Coronary artery (tissue), 2 donors: ENCODE measurements at regions not wholly inside any gene's neighbourhood (a gene's known extent, or its start where the extent isn't known, plus 50 kb on each side); places are given as distances from the start of the nearest gene placed in this dataset.

Experiments used
- DNase-seq: peaks from one replicate; pipeline ENCODE4 v3.0.0-alpha.2; 2017; ENCODE audit warnings: low spot score
- H3K27ac ChIP-seq, 2 donors: fragments of 200-600 bp; sonication (generic); one replicate each; pipeline ENCODE4 v1.5.1; 2016 to 2019
- H3K4me3 ChIP-seq: fragments of 200-600 bp; sonication (generic); 2 replicates; pipeline ENCODE4 v1.5.1; 2016; ENCODE audit warnings: mild to moderate bottlenecking, moderate library complexity
- TF ChIP-seq, protein P1 (sequence below): fragments of 200-600 bp; sonication (generic); IDR thresholded peaks from one replicate; pipeline ENCODE4 v1.5.1; 2019; ENCODE audit warnings: antibody characterized with exemption

DNA sequence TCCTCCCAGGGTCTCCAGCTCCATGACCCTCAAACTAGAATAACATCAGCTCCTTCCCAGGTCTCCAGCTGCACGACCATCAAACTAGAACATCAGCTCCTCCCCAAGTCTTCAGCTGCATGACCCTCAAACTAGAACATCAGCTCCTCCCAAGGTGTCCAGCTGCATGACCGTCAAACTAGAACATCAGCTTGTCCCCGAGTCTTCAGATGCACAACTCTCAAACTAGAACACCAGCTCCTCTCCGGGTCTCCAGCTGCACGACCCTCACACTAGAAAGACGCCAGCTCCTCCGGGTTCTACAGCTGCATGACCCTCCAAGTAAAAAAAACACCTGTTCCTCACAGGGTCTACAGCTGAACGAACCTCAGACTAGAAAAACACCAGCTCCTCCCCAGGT, 312.9 kb upstream of the TFPI start:
- DNase-seq: peak; percentile 65
- TF ChIP-seq, protein P1, sequence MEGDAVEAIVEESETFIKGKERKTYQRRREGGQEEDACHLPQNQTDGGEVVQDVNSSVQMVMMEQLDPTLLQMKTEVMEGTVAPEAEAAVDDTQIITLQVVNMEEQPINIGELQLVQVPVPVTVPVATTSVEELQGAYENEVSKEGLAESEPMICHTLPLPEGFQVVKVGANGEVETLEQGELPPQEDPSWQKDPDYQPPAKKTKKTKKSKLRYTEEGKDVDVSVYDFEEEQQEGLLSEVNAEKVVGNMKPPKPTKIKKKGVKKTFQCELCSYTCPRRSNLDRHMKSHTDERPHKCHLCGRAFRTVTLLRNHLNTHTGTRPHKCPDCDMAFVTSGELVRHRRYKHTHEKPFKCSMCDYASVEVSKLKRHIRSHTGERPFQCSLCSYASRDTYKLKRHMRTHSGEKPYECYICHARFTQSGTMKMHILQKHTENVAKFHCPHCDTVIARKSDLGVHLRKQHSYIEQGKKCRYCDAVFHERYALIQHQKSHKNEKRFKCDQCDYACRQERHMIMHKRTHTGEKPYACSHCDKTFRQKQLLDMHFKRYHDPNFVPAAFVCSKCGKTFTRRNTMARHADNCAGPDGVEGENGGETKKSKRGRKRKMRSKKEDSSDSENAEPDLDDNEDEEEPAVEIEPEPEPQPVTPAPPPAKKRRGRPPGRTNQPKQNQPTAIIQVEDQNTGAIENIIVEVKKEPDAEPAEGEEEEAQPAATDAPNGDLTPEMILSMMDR: no peak
- Histone ChIP-seq H3K27ac (no peak overlapping the region), H3K4me3 (no peak overlapping the region)

DNA sequence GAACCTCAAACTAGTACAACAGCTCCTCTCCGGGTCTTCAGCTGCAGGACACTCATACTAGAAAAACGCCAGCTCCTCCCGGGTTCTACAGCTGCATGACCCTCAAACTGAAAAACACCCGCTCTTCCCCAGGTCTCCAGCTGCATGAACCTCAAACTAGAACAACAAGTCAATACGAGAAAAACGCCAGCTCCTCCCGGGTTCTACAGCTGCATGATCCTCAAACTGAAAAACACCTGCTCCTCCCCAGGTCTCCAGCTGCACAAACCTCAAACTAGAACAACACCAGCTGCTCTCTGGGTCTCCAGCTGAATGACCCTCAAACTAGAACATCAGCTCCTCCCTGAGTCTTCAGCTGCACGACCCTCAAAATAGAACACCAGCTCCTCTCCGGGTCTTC, 315.0 kb upstream of the TFPI start:
- no peak for DNase-seq
- TF ChIP-seq, protein P1: no peak
- Histone ChIP-seq H3K4me3 (no peak overlapping the region), H3K27ac (no peak overlapping the region)

DNA sequence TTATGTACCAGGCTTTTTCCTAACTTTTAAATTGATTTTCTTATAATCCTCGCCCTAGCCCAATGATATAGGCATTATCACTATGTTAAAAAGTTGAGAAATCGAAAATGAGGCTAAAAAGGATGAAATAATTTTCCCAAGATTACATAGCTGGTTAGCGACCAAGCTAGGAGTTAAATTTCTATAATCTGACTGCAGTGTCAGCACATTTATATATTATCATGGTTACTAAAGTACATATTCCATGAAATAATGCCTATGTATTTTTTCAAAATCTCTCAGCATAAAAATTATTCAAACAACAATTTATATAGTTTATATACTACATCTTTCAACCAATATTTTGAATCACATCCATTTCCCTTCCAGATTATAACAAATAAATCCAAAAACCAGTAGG, 317.3 kb upstream of the TFPI start:
- TF ChIP-seq, protein P1: no peak

DNA sequence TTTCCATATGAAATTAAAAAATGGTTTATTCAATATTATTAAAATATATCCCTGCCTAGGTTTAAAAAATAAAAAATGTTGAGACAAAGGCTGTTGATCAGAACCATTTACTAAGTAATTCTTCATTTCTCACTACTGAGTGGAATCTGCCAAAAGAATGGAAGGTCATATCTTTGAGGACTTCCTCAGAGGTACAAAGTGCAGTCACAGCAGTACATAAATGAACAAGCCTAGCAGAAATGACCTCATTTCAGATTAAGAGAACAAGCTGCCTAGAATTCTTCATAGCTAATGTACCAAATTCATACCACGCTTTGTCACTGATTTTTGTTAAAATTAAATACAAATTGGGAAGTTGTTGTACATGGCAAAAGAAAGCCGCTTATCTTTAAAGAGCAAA, 318.9 kb upstream of the TFPI start:
- no peak overlapping the region for H3K4me3 ChIP-seq
- TF ChIP-seq, protein P1: no peak
- H3K27ac ChIP-seq: no peak overlapping the region
- no peak for DNase-seq

More for the DNA sequence above, 317.3 kb upstream of the TFPI start:
- Histone ChIP-seq H3K27ac (no peak overlapping the region), H3K4me3 (no peak overlapping the region)
- no peak for DNase-seq

DNA sequence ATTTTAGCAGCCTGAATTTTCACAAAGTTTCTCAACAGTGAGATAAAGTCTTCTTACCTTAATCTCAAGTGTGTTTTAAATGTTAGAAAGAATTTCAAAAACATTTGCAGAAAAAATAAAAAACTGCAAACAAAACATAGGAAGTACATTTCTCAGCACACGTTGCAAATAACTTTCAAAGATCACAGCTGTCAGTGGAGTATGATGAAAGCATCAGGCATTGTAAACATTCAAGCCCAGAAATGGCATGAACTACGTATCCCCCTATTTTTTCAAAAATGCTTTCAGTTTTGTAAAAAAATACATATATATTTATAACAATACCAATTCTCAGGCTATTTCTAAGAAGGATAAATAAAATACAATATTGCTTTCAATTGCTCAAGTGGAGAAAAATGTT, 320.6 kb upstream of the TFPI start:
- TF ChIP-seq, protein P1: no peak
- Histone ChIP-seq H3K27ac (no peak overlapping the region), H3K4me3 (no peak overlapping the region)
- DNase-seq: no peak

DNA sequence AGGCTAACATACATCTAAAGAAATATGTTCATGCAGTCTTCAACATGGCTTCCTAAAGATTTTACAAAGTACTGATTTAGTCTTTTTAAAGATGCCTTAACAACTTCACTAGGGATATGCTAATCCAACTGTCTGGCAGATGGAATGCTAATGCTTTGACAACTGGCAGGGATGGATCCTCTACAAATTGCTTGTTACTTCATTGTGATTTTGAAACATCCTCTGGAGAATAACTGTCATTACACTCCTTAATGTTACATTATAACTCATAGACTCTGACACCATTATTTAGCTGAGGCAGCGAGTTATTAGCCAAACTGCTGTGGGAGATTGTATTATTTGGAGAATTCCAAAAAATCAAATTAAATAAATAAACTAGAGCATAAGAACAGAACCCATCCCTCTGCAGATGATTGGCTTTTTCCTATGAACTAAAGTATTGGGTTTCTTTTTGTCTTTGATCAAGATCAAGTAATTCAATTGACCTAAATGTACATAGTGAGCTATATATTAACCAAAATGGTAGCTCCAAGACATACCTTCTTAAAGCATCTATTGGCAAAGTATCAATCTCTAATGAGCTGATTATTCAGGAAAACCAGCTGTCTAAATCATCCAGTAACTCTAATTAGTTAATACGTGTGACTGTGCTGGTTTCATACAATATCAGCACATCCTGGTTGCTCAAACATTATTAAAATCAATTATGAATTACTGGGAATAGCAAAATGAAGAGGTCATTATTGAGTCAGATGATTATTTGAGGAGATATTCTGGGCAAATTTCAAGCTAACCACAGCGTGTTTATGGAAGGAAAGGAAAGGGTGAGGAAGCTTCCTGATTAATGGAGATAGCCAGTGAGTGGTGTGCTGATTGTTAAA, 321.3 kb upstream of the TFPI start:
- Histone ChIP-seq H3K27ac (no peak overlapping the region), H3K4me3 (no peak overlapping the region)
- TF ChIP-seq, protein P1: no peak
- DNase-seq: no peak

DNA sequence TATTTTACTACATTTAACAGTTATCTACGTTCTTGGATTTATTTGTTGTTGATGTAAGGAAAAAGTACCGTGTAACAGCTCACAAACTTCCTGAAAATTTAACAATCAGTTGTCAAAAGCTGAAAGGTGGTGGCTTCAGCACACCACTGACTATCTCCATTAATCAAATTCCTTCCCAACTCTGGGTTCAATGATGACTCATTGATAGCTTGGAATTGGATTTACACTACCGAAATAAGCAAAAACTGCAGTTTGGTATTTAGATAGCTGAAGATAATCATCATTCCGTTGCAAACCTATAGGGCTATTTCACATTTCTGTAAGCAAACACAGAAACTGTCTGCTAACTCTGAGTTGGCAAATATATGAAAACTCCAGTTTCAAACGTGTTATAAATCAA, 322.3 kb upstream of the TFPI start:
- TF ChIP-seq, protein P1: no peak
- Histone ChIP-seq H3K27ac (no peak overlapping the region), H3K4me3 (no peak overlapping the region)
- no peak for DNase-seq
